Keratinocyte (primary cell): ENCODE measurements at regions not wholly inside any gene's neighbourhood (a gene's known extent, or its start where the extent isn't known, plus 50 kb on each side); places are given as distances from the start of the nearest gene placed in this dataset.
A peak's percentile ranks its signal among the peaks of the same experiment; 100 is the strongest.

Experiments used
- DNase-seq: peaks from one replicate; pipeline ENCODE4 v3.0.0-alpha.2; 2011; ENCODE audit warnings: low read depth, missing footprints, low spot score
- FAIRE-seq: peaks from 2 replicates; lab custom pipeline; 2011; peaks lifted over from hg19 to GRCh38; lab: Jason Lieb, UNC
- H2AFZ ChIP-seq: 2 replicates; pipeline ENCODE4 v1.6.0; 2012; ENCODE audit warnings: low read length, control low read depth, inconsistent platforms; ENCODE audit not compliant: control insufficient read depth
- H3K27ac ChIP-seq: 2 replicates; pipeline ENCODE4 v1.5.1; 2011; ENCODE audit warnings: low read length; ENCODE audit not compliant: control insufficient read depth, insufficient read depth
- H3K27me3 ChIP-seq: 3 replicates; pipeline ENCODE4 v1.6.0; 2011; ENCODE audit warnings: low read length; ENCODE audit not compliant: control insufficient read depth, insufficient read depth; ENCODE audit errors: extremely low read depth
- H3K36me3 ChIP-seq, 2 experiments: 2 replicates in 1 of 2; 3 replicates in 1 of 2; pipeline ENCODE4 v1.5.1; 2011; ENCODE audit warnings: low read length in 2 of 2, mild to moderate bottlenecking in 1 of 2; ENCODE audit not compliant: control insufficient read depth in 2 of 2, insufficient read depth in 2 of 2; ENCODE audit errors: extremely low read depth in 1 of 2
- H3K4me1 ChIP-seq: 3 replicates; pipeline ENCODE4 v1.5.1; 2011; ENCODE audit warnings: low read length; ENCODE audit not compliant: control insufficient read depth, insufficient read depth; ENCODE audit errors: extremely low read depth
- H3K4me2 ChIP-seq: 3 replicates; pipeline ENCODE4 v1.6.0; 2011; ENCODE audit warnings: low read depth, low read length; ENCODE audit not compliant: control insufficient read depth, insufficient read depth; ENCODE audit errors: extremely low read depth
- H3K4me3 ChIP-seq, 3 experiments: fragments of 200-600 bp in 1 of 3; sonication (generic) in 1 of 3; 2 replicates in 2 of 3; 3 replicates in 1 of 3; pipeline ENCODE4 v1.5.1; 2011 to 2016; ENCODE audit warnings: low read length in 3 of 3, mild to moderate bottlenecking in 3 of 3, control low read depth in 2 of 3, inconsistent platforms in 1 of 3, low read depth in 1 of 3, mixed read lengths in 1 of 3, mixed run types in 1 of 3, moderate library complexity in 1 of 3; ENCODE audit not compliant: control insufficient read depth in 2 of 3, insufficient read depth in 2 of 3; ENCODE audit errors: extremely low read depth in 1 of 3
- H3K79me2 ChIP-seq: 2 replicates; pipeline ENCODE4 v1.6.0; 2012; ENCODE audit warnings: low read length; ENCODE audit not compliant: control insufficient read depth, insufficient read depth
- H3K9ac ChIP-seq: 3 replicates; pipeline ENCODE4 v1.6.0; 2011; ENCODE audit warnings: low read length; ENCODE audit not compliant: control insufficient read depth, insufficient read depth; ENCODE audit errors: extremely low read depth
- H3K9me1 ChIP-seq: 3 replicates; pipeline ENCODE4 v1.6.0; 2011; ENCODE audit warnings: low read length; ENCODE audit not compliant: control insufficient read depth, insufficient read depth; ENCODE audit errors: extremely low read depth
- H3K9me3 ChIP-seq: 2 replicates; pipeline ENCODE4 v1.5.1; 2012; ENCODE audit warnings: low read depth, low read length; ENCODE audit not compliant: control insufficient read depth
- H4K20me1 ChIP-seq: 3 replicates; pipeline ENCODE4 v1.6.0; 2011; ENCODE audit warnings: low read length; ENCODE audit not compliant: control insufficient read depth, insufficient read depth; ENCODE audit errors: extremely low read depth
- CTCF ChIP-seq, 3 experiments: IDR thresholded peaks in 1 of 3; conservative IDR thresholded peaks in 1 of 3; optimal IDR thresholded peaks in 1 of 3; 2 replicates in 2 of 3; 3 replicates in 1 of 3; pipeline versions ENCODE3 to v1.5.1; 2011; ENCODE audit warnings: low read length in 3 of 3, mild to moderate bottlenecking in 3 of 3, moderate library complexity in 2 of 3, control low read depth in 1 of 3, inconsistent platforms in 1 of 3; ENCODE audit not compliant: insufficient read depth in 2 of 3; ENCODE audit errors: extremely low read depth in 1 of 3
- EZH2 ChIP-seq: IDR thresholded peaks from one replicate; pipeline ENCODE4 v1.6.1; 2012; ENCODE audit warnings: inconsistent platforms, mild to moderate bottlenecking, low read length, moderate library complexity
- dilution Hi-C: fragments of 300-500 bp; cut with MboI; formaldehyde crosslinking; loops from one replicate; pipeline ENCODE4 v1.7.0; 2020; ENCODE audit warnings: low sequenced_read_pairs; ENCODE audit not compliant: extremely low pct_ligation_motif_present

- dilution Hi-C loops, result no loop called here
- DNase-seq, result no peak
- Histone ChIP-seq H4K20me1 (no peaks in the 10 kb centered on the region), H3K4me1 (peaks cover 11% of the 10 kb centered on the region), H3K36me3 (no peaks in the 10 kb centered on the region), H3K27me3 (no peaks in the 10 kb centered on the region), H3K4me3 (no peak overlapping the region), H2AFZ (no peak overlapping the region), H3K9me1 (no peaks in the 10 kb centered on the region), H3K9ac (no peak overlapping the region), H3K9me3 (peaks cover 2% of the 10 kb centered on the region), H3K4me2 (no peak overlapping the region), H3K27ac (no peak overlapping the region), H3K79me2 (no peaks in the 10 kb centered on the region)
- TF ChIP-seq EZH2, result no peak
- no peak for TF ChIP-seq CTCF (optimal IDR thresholded peaks at IDR 0.05 in 1 of 3, IDR thresholded peaks at IDR 0.05 in 1 of 3, conservative IDR thresholded peaks at IDR 0.05 in 1 of 3; ENCODE audit: extremely low read depth in 1 of 3, insufficient read depth in 2 of 3, low read length in 3 of 3)
- peak; percentile 57 for FAIRE-seq
Measured at GRCh38 chr2:226474131-226474530, 325.5 kb downstream of the IRS1 start.

GRCh38 chr2:226471987-226472470, 327.6 kb downstream of the IRS1 start:
- no peak overlapping the region for H3K9ac ChIP-seq
- no peak overlapping the region for H3K4me3 ChIP-seq
- H3K4me2 ChIP-seq, result no peak overlapping the region
- no peak overlapping the region for H3K27ac ChIP-seq
- peaks cover 11% of the 10 kb centered on the region for H3K4me1 ChIP-seq
- H3K27me3 ChIP-seq, result no peaks in the 10 kb centered on the region
- dilution Hi-C loops, result no loop called here
- DNase-seq (no peak), FAIRE-seq (no peak)
- peaks cover 2% of the 10 kb centered on the region for H3K9me3 ChIP-seq
- H2AFZ ChIP-seq, result no peak overlapping the region
- H4K20me1 ChIP-seq, result no peaks in the 10 kb centered on the region
- no peaks in the 10 kb centered on the region for H3K79me2 ChIP-seq
- TF ChIP-seq EZH2 (no peak), CTCF (optimal IDR thresholded peaks at IDR 0.05 in 1 of 3, IDR thresholded peaks at IDR 0.05 in 1 of 3, conservative IDR thresholded peaks at IDR 0.05 in 1 of 3; ENCODE audit: extremely low read depth in 1 of 3, insufficient read depth in 2 of 3, low read length in 3 of 3) (no peak)
- no peaks in the 10 kb centered on the region for H3K9me1 ChIP-seq
- H3K36me3 ChIP-seq, result no peaks in the 10 kb centered on the region
